ENCODE measurements at regions not wholly inside any gene's neighbourhood (a gene's known extent, or its start where the extent isn't known, plus 50 kb on each side); places are given as distances from the start of the nearest gene placed in this dataset.

DNA sequence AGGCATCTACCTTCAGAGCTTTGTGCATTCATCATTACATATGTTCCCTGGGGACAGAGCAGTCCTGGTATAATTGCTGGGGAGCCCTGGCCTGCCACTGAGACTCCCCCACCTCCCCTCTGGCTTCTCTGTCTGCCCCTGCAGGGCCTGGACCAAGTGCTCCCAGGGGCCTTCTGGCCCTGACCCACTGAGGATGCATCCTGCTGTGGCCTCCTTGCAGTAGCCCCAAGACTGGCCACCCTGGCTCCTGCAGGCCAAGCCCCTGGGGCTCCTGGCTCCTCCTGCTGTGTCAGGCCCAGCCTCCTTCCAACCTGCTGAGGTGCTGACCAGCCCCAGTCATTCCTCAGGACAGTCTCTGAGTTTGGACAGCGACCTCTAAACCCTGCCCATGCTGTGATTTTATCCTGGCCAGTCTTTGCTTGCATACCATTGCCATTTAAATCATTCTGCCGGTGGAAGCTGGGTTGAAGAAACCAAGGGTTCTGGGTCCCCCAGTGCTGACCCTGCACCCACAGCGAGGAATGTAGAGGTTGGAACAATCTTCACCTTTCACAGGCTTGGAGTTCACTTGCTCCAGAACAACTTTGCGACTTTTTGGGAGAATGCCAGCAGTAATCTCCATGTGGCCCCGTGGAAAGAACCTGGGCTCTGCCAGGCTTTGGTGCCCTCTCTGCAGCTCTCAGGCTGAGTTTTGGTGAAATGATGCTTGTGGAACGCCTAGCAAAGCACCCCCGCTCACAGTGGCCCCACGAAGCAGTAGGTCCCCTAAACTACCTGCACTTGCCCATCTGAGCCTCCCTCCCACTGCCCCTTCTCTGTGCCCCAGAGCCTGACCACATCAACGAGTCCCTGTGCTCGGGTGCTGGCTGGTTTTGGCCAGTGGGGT is 167.3 kb upstream of the GLI2 start:
- no peak for DNase-seq (ENCODE audit: low read depth)
- no peak overlapping the region for H3K4me3 ChIP-seq (replicated peaks; ENCODE audit: low read depth, low read length)
- TF ChIP-seq, protein P1, sequence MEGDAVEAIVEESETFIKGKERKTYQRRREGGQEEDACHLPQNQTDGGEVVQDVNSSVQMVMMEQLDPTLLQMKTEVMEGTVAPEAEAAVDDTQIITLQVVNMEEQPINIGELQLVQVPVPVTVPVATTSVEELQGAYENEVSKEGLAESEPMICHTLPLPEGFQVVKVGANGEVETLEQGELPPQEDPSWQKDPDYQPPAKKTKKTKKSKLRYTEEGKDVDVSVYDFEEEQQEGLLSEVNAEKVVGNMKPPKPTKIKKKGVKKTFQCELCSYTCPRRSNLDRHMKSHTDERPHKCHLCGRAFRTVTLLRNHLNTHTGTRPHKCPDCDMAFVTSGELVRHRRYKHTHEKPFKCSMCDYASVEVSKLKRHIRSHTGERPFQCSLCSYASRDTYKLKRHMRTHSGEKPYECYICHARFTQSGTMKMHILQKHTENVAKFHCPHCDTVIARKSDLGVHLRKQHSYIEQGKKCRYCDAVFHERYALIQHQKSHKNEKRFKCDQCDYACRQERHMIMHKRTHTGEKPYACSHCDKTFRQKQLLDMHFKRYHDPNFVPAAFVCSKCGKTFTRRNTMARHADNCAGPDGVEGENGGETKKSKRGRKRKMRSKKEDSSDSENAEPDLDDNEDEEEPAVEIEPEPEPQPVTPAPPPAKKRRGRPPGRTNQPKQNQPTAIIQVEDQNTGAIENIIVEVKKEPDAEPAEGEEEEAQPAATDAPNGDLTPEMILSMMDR (IDR thresholded peaks at IDR 0.05; ENCODE audit: low read length, missing control alignments) = no peak

DNA sequence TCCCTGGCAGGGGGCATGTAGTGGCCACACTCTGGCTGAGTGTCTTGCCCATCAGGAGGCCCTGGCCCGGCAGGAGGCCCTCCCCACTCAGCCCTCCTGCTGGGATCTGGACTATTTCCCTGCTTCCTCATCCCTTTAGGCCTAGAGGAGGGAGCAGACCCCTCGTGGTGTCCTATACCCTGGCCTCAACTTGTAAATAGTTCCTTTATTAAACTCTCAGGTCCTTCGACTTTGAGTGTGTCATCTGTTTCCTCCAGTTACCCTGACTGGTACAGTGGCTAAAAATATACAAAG is 166.7 kb upstream of the GLI2 start:
- no peak overlapping the region for H3K4me3 ChIP-seq (replicated peaks; ENCODE audit: low read depth, low read length)
- DNase-seq (ENCODE audit: low read depth) = no peak
- TF ChIP-seq, protein P1 (IDR thresholded peaks at IDR 0.05; ENCODE audit: low read length, missing control alignments) = no peak

DNA sequence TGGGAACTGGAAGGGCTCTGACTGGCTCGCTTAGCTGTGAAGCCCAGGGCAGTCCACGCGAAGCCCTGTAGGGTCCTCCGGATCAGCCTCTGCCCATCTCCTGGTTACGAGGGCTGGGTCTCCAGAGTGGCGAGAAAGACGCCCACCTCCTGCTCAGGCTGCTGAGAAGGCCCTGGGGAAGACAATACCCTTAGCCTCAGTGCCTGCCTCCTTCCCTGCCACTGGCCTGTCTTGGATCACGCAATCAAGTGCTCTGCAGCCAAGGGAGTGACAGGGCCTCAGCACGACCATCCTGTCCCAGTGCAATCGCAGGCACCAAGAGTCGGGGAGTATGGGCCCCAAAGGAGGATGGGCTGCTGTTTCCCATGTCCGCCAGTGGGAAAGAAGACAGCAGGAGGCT is 165.7 kb upstream of the GLI2 start:
- no peak for DNase-seq (ENCODE audit: low read depth)
- no peak overlapping the region for H3K4me3 ChIP-seq (replicated peaks; ENCODE audit: low read depth, low read length)
- TF ChIP-seq, protein P1 (IDR thresholded peaks at IDR 0.05; ENCODE audit: low read length, missing control alignments) = no peak

DNA sequence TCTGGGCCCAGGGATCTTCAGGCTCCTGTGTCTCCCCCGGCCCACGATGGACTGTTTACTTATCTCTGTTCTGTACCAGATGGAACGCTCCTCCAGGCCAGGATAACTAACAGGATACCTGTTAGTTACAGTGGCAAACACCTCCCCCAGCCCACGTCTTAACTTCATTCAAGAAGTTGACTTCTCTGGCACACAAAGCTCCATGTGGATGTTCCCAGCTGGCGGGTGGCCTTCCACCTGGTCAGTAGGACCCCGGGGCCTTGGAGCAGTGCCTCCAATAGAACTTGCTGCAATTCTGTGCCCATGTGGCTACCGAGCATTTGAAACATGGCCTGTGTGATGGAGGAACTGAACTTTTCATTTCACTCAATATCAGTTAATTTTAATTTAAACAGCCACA is 165.1 kb upstream of the GLI2 start:
- no peak overlapping the region for H3K4me3 ChIP-seq (replicated peaks; ENCODE audit: low read depth, low read length)
- no peak for DNase-seq (ENCODE audit: low read depth)
- TF ChIP-seq, protein P1 (IDR thresholded peaks at IDR 0.05; ENCODE audit: low read length, missing control alignments) = no peak

DNA sequence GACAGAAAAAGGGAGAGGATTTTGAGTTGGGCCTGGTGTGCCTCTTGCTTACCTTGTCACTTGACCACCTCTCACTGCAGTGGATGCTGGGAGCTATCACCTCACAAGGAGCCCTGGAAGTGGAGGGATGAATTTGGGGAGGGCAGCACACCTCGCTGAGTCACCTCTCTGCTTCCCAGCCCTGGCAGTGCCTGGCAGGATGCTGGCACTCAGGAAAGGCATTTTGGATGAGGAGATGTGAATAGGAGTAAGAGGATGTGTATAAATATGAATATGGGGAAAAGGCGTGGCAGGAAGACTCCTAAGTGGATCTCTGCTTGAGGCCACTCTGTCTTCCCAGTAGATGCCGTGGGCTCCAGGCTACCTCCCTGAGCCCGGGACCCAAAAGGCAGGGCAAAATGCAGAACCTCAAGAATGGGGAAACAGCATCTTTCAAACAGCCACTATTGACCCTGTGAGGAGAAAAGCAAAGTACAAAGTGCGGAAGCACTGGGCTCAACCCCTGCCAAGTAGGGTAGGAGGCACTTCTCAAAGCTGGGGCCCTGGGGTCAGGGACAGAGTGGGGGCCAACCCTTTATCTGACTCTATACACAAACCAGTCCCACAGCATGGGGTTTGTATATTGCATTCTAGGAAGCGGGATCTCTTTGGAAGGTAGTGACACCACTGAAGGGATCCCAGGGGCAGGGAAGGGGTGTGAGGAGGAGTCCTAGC is 164.5 kb upstream of the GLI2 start:
- TF ChIP-seq, protein P1 (IDR thresholded peaks at IDR 0.05; ENCODE audit: low read length, missing control alignments) = no peak
- no peak for DNase-seq (ENCODE audit: low read depth)
- no peak overlapping the region for H3K4me3 ChIP-seq (replicated peaks; ENCODE audit: low read depth, low read length)

DNA sequence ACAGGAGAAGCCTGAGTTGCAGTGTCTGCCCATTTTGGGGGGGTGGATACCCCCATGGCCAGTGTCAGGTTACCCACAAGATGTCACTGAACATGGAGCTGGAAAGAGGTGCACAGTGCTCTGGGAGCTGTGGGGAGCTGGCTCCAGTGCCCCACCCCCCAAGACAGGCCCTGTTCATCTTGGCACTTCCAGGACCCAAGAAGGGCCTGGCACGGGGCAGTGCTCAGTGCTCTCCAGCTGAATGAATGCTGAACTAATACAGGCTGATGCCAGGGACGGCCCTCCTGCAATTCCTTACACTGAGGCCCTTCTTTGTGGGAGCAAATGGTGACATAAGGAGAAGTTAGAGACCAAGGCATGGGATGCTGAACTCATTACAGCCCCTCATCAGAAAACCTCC is 163.4 kb upstream of the GLI2 start:
- H3K4me3 ChIP-seq (replicated peaks; ENCODE audit: low read depth, low read length) = no peak overlapping the region
- no peak for DNase-seq (ENCODE audit: low read depth)
- TF ChIP-seq, protein P1 (IDR thresholded peaks at IDR 0.05; ENCODE audit: low read length, missing control alignments) = no peak
